ENCODE measurements at regions not wholly inside any gene's neighbourhood (a gene's known extent, or its start where the extent isn't known, plus 50 kb on each side); places are given as distances from the start of the nearest gene placed in this dataset.

DNA sequence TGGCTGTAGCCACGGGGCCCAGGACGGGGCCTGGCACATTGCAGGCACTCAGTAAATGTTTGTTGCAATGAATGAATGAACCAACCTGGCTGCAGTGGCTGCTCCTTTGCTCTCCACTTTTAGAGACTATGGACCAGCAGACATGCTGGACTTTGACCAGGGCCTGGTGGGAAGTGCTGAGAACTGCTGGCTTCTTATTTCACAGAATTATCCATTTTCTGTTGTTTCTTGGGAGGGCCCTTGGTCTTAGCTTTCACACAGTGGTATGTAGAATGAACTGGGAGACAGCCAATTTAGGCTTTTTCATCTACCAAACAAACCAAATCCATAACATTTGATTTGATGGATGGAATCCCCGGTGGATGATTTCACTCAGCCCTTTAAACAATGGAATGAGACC is 78.0 kb upstream of the LHFPL2 start:
- Mint-ChIP-seq H3K4me3 (peak overlapping the region; percentile 61), H3K36me3 (ENCODE audit: low read depth) (no peaks in the 10 kb centered on the region), H3K4me1 (peaks cover 81% of the 10 kb centered on the region), H3K9me3 (peaks cover 5% of the 10 kb centered on the region), H3K27me3 (no peaks in the 10 kb centered on the region), H3K27ac (peak overlapping the region; percentile 87)
- CTCF ChIA-PET = no interaction called here
- POLR2A ChIA-PET = no interaction called here
- intact Hi-C loops (cut with micrococcal nuclease) = loop anchor here (2.0 to 5.0 kb wide), 3 partner anchors 66 to 181 kb away; no protein-coding TSS in a partner anchor
- TF ChIP-seq, protein P1, sequence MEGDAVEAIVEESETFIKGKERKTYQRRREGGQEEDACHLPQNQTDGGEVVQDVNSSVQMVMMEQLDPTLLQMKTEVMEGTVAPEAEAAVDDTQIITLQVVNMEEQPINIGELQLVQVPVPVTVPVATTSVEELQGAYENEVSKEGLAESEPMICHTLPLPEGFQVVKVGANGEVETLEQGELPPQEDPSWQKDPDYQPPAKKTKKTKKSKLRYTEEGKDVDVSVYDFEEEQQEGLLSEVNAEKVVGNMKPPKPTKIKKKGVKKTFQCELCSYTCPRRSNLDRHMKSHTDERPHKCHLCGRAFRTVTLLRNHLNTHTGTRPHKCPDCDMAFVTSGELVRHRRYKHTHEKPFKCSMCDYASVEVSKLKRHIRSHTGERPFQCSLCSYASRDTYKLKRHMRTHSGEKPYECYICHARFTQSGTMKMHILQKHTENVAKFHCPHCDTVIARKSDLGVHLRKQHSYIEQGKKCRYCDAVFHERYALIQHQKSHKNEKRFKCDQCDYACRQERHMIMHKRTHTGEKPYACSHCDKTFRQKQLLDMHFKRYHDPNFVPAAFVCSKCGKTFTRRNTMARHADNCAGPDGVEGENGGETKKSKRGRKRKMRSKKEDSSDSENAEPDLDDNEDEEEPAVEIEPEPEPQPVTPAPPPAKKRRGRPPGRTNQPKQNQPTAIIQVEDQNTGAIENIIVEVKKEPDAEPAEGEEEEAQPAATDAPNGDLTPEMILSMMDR (IDR thresholded peaks at IDR 0.05) = no peak
- ATAC-seq (ENCODE audit: low read depth) = no peak
- no peak for DNase-seq

DNA sequence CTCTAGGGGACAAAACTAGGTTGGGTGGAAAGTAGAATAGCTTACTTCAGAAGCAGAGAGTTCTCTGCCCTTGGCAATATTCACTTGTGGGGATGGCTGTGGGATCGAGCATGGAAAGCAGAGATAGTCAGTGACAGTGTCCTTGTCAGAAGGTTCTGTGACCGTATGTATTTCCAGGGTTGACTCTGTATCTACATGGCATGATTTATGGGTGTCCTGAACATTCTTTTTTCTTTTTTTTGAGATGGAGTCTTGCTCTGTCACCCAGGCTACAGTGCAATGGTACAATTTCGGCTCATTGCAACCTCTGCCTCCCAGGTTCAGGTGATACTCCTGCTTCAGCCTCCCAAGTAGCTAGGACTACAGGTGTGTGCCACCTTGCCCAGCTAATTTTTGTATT is 77.4 kb upstream of the LHFPL2 start:
- intact Hi-C loops (cut with micrococcal nuclease) = loop anchor here (2.0 to 5.0 kb wide), 3 partner anchors 67 to 181 kb away; no protein-coding TSS in a partner anchor
- TF ChIP-seq, protein P1 (IDR thresholded peaks at IDR 0.05) = no peak
- Mint-ChIP-seq H3K36me3 (ENCODE audit: low read depth) (no peaks in the 10 kb centered on the region), H3K9me3 (peaks cover 5% of the 10 kb centered on the region), H3K4me1 (peaks cover 84% of the 10 kb centered on the region), H3K27me3 (no peaks in the 10 kb centered on the region), H3K27ac (no peak overlapping the region), H3K4me3 (no peak overlapping the region)
- CTCF ChIA-PET = no interaction called here
- POLR2A ChIA-PET = interaction anchor here (1.1 kb wide), 1 partner anchor 32 kb away, joined by 4 read pairs; no protein-coding TSS in a partner anchor
- no peak for DNase-seq
- ATAC-seq (ENCODE audit: low read depth) = no peak

GRCh38 chr5:78724061-78724460 is 75.5 kb upstream of the LHFPL2 start:
- ChIA-PET POLR2A (interaction anchor here (0.7 kb wide), 1 partner anchor 217 kb away, joined by 5 read pairs; no protein-coding TSS in a partner anchor), CTCF (no interaction called here)
- intact Hi-C loops (cut with micrococcal nuclease) = no loop called here

GRCh38 chr5:78720997-78721396 is 72.4 kb upstream of the LHFPL2 start:
- TF ChIP-seq, protein P1 (IDR thresholded peaks at IDR 0.05) = no peak
- POLR2A ChIA-PET = interaction anchor here (0.6 to 1.1 kb wide), 3 partner anchors 37 to 72 kb away, joined by 3 read pairs; partner anchors contain the start of gene LHFPL2
- DNase-seq = no peak
- Mint-ChIP-seq H3K27me3 (no peaks in the 10 kb centered on the region), H3K4me3 (peak overlapping the region; percentile 2), H3K27ac (peak overlapping the region; percentile 47), H3K36me3 (ENCODE audit: low read depth) (no peaks in the 10 kb centered on the region), H3K4me1 (peaks cover 50% of the 10 kb centered on the region), H3K9me3 (no peaks in the 10 kb centered on the region)
- CTCF ChIA-PET = no interaction called here
- intact Hi-C loops (cut with micrococcal nuclease) = no loop called here
- no peak for ATAC-seq (ENCODE audit: low read depth)

More at GRCh38 chr5:78724061-78724460, 75.5 kb upstream of the LHFPL2 start:
- no peaks in the 10 kb centered on the region for H3K9me3 Mint-ChIP-seq
- no peaks in the 10 kb centered on the region for H3K27me3 Mint-ChIP-seq
- DNase-seq = no peak
- TF ChIP-seq, protein P1 (IDR thresholded peaks at IDR 0.05) = no peak
- H3K4me1 Mint-ChIP-seq = peaks cover 77% of the 10 kb centered on the region
- H3K36me3 Mint-ChIP-seq (ENCODE audit: low read depth) = no peaks in the 10 kb centered on the region
- H3K27ac Mint-ChIP-seq = peak overlapping the region; percentile 78
- no peak overlapping the region for H3K4me3 Mint-ChIP-seq
- no peak for ATAC-seq (ENCODE audit: low read depth)

- Mint-ChIP-seq H3K9me3 (no peaks in the 10 kb centered on the region), H3K27ac (peak overlapping the region; percentile 47), H3K27me3 (no peaks in the 10 kb centered on the region), H3K36me3 (ENCODE audit: low read depth) (no peaks in the 10 kb centered on the region), H3K4me3 (peak overlapping the region; percentile 2), H3K4me1 (peaks cover 46% of the 10 kb centered on the region)
- CTCF ChIA-PET = no interaction called here
- ATAC-seq (ENCODE audit: low read depth) (no peak), DNase-seq (no peak)
- TF ChIP-seq, protein P1 (IDR thresholded peaks at IDR 0.05) = no peak
- intact Hi-C loops (cut with micrococcal nuclease) = no loop called here
- POLR2A ChIA-PET = interaction anchor here (0.6 kb wide), 2 partner anchors 38 to 72 kb away, joined by 3 to 4 read pairs; no protein-coding TSS in a partner anchor
Measured at GRCh38 chr5:78720227-78720985, 71.8 kb upstream of the LHFPL2 start.
